GM18520 (cell line): ENCODE measurements at regions not wholly inside any gene's neighbourhood (a gene's known extent, or its start where the extent isn't known, plus 50 kb on each side); places are given as distances from the start of the nearest gene placed in this dataset.

Source experiments
- ATAC-seq: cut with Tn5 transposase; IDR thresholded peaks from one replicate; pipeline ENCODE4 v1.9.1; 2021; ENCODE audit not compliant: unreplicated experiment

DNA sequence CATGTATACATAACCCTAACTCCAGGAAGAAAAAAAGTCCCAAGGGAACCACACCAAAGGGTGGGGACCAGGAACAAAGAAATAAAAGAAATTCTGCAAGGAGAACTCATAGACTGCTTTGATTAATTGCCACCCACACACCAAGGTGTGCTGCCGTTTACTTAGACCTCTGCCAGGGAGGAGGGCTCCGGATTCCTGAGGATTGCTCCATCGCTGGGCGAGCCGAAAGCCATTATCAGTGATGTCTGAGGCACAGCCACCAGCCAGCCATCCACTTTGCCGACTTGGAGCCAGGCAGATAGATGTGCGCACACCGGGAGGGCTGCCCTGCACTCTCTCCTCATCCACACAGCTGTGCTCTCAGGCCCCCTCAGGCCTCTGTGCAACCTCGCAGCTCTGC is 272.7 kb upstream of the FOXQ1 start:
- no peak for ATAC-seq

DNA sequence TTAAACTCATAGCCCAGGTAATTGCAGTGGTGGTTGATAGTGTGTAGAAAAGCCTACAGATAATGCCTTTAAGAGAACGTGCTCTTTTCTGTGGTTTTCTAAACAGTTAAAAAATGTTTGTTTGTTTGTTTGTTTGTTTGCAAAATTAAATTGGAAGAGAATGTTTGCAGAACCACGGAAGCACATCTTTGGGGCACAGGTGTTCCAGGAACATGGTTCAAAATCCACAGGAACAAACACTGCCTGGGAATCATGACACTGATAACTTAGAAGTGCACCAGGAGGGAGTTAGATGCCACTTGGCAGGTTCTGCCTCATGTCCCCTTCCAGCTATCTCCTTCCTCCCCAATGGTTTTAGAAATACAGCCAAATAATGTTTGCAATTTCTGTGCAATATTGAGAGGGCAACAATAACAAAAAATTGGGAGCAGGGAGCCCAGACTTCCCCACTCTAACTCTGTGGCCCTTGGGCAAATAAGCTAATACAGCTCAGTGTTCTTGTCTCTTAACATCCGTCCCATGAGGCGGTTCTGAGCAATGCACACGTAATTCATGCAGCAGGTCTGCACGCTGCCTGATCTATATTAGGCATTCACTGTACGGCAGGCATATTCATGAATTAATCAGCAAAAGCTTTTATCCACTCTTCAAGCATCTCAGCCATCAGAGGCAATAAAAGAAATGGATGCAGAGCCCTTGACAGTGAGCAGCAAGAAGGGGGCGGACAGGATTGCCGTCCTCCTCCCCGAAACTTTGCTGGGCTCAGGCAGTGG is 274.3 kb upstream of the FOXQ1 start:
- no peak for ATAC-seq

DNA sequence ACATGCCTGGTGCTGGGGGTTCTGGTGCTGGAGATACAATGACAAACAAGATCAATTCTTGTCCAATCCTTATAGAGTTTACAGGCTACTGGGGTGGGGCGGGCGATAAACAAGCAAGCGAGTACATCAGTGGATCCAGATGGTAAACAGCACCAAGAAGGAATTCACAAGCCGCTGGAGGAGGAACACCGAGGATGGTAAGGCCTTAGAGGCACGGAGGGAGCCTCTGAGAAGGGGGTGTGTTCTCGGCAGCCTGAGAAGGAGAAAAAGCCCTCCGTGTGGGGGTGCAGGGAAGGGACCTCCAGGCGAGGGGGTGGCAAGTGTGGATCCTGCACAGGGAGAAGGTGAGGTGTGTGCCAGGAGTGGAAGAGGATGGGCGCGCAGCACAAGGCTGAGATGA is 276.5 kb upstream of the FOXQ1 start:
- ATAC-seq, result no peak

DNA sequence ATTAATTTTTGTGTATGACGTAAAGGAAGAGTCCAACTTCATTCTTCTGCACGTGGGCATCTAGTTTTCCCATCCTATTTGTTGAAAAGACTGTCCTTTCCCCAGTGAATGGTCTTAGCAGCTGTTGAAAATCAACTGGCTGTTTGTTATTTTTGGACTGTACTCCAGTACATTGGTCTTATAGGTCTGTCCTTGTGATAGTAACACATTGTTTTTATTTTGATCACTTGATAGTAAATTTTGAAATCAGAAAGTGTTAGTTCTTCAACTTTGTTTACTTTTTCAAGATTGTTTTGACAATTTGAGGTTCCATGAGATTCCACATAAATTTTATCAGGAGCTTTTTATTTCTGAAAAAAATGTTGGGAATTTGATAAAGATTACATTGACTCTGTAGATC is 280.2 kb upstream of the FOXQ1 start:
- ATAC-seq, result no peak

DNA sequence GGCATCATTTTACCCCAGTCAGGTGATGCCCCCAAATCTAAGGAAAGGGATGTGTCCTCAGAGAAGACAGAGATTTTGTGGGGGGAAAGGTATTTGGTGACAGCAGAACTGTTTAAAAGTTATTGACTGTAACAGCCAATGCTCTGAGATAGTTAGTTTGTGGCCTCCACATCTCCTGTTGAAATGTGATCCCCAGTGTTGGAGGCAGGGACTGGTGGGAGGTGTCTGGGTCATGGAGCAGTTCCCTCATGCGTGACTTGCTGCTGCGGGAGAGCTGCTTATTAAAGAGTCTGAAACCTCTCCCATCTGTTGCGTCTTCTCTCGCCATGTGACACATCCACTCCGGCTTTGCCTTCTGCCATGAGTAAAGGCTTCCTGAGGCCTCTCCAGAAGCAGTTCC is 282.8 kb upstream of the FOXQ1 start:
- no peak for ATAC-seq

DNA sequence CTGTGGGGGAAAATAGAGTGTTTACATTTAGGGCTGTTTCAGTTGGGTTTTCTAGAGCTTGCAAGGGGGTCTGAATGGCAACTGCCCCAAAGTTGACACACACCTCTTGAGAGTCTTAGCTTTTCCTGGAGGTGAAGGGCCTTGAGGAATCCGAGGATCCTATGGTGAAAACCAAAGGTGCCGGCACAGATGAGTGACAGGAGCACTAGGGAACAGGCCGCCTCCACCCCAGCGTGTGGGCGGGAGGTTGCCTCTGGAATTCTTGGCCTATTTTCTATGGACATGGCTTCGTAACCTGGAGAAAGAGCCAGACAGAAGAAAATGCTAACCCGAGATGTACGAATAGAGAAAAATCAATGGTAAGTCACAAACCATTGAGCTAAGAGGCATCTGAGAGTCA is 283.2 kb upstream of the FOXQ1 start:
- ATAC-seq, result no peak

DNA sequence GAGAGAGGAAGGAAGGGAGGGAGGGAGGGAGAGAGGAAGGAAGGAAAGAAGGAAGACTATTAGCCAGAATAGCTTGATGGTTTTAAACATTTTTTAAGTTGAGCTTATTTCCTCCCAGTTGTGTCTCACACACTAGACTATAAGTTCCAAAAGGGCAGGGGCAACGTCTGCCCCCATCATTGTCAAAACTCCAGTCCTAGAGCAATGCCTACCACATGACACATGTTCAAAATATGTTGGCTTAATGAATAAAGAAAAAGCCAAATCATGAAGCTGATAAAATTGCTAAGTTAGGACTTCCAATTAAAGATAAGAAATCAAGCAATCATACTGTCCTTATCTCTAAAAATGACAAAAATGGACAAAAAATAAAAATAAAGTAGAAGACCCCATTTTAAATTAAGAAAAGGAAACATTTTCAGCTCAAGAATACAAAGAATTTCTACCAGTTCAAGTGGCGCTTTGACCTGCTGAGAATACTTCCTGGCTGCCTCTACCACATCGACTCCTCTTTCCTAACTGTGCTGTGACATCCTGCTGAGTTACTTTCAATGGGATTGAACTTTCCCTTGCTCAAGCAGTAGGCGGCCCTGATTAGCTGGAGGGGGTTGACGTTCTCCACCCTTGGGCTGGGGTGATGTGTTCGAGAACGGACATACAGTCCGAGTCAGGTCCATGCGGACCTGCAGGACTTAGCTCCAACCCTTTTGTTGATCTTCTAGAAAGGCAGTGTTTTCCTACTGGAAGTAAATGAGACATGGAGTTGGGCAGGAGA is 283.9 kb upstream of the FOXQ1 start:
- no peak for ATAC-seq

DNA sequence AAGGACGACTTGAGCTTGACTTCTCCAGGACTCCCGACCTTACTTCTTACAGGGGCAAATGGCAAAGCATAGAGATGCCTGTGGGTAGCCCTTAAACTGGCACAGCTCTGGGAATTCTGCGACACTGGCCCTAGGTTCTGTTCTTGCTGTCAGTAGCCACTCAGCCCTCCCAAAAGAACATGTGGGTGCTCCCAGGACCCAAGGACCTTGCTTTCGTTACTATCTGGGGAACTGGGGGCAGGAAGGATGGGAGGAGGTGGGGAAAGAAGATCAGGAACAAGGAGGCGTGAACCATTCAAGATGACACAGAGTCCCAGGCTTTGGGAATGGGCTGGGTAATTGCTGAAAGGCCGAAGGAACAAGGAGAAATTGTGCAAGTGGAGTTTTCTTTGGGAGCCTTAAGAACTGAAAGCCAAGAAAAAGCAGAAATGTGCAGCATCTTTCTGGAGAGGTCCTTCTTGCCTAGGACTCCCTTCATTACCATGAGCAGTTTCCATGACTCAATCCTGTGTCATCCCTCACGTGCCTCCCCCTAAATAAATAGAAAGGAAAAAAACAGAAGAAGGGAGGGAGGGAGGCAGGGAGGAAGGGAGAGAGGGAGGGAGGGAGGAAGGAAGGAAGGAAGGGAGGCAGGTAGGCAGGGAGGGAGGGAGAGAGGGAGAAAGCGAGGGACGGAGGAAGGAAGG is 284.6 kb upstream of the FOXQ1 start:
- ATAC-seq, result no peak

DNA sequence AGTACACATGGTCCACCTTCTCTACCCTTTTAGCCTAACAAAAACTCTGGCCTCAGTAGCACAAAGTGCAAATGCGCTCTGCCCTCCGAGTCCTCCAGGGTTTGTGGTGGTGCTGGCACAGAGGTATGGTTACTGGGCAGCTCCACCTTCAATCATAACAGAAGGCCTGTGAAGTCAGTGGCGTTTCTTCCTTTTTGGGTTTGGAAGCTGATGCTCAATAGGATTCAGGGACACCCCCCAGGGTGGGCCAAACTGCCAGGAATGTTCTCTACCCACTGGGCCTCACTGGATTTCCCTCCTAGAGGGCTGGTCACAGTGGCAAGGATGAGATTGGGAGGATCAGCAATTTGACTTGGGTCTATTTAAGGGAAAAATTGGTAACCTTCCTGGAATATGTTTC is 286.1 kb upstream of the FOXQ1 start:
- no peak for ATAC-seq

DNA sequence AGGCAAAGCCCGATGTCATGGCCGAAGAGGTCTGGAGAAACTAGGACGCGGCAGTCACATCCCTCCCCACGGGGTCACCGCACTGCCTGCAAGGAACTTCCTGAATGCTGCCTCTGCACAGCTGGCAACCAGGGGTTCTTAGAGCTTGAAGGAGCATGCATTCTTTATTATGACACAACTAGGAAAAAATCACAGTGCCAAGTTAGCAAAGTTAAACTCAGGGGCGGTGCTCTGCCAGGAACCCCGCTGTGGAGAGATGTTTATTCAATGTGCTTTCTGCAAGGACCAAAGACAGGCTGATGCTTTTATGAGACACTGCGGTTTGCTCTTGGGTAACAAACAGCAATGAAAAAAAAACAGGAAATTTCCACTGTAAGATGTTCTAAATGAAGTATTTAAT is 287.3 kb upstream of the FOXQ1 start:
- no peak for ATAC-seq

DNA sequence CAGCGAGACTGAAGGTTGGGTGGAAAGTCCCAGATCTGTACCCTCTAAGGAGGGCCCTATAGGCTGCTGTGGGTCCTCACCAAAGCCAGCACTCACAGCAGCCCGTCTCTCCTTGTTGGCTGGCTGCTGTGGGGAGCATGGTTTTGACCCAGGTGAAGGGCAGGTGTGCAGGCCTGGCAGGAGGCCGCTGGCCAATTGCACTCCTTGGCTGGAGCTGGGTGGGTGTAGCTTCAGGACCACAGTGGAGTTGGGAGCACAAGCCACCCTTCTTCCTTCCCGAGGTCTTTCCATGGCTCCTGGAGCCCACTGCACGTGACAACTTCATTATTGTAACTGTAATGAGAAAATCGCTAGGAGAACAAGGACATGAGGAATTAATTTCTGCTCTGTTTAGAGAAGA is 287.7 kb upstream of the FOXQ1 start:
- ATAC-seq, result no peak

DNA sequence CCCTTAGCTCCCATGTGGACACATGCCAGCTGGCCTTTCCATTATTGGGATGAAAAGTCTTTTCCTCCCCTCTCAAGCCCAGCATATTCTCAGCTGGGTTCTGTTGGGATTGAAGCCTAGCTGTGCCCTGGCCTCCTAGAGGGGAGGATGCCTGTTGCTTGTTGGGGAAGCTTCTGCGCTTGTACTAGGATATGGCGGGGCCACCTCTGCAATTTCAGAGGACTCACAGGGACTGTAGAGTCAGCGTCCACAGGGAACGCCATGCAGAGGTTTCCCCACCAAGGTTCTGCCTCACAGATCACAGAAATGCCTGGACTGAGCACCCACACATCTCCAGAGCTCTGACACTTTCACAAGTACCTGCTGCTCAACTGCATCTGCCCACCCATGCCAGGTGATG is 288.7 kb upstream of the FOXQ1 start:
- no peak for ATAC-seq

DNA sequence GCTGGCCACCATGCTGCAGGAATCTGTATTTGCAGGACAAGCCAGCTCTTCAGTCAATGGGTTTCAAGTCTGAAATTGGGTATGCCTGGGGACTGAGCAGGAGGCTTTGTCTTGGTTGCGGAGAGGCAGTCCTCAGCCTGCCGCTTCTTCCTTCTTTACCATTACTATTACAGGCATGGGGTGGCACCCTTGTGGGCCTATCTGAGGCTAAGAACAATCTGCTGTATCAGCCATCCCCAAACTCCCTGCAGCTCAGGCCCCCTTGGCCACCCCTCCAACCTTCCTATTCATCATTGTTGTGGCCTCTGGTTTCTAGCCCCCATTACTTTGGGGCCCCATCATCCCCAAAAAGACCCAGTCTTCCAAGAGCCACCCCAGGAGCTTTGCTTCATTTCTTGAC is 289.2 kb upstream of the FOXQ1 start:
- no peak for ATAC-seq

DNA sequence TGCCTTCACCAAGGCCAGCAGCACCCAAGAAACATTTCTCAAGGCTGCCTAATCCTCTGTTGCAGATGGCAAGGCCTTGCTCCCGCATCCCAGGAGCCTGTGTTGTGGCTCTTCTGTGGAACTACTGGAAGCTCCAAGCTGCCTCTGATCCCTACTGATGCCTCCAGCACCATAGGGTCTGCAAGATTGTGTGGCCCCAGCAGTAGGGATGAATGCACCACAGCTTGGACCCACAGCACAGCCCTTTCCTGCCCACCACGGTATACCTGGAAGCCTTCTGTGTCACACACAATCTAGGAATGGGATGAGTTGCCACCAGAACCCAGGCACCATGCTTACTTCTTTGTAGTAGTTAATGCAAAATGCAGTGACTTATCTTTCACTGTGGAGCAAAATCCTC is 291.1 kb upstream of the FOXQ1 start:
- no peak for ATAC-seq

DNA sequence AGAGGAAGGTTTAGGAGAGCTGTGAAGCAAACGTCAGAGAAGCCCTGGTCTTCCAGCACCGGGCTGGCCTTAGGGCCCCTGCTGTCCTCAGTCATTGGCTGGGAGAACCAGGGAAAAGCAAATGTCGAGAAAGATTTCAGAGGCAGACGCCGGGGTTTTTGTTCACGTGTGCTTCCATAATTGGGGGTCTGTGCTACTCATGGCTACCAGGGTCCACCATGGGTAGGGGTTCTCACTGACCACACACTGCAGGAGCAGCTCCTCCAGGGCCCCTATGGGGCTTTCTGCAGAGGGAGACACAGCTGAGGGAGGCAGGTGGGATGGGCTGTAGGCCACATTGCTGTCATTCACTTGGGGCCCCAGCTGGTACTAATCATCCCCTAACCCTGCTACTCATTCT is 291.8 kb upstream of the FOXQ1 start:
- no peak for ATAC-seq

DNA sequence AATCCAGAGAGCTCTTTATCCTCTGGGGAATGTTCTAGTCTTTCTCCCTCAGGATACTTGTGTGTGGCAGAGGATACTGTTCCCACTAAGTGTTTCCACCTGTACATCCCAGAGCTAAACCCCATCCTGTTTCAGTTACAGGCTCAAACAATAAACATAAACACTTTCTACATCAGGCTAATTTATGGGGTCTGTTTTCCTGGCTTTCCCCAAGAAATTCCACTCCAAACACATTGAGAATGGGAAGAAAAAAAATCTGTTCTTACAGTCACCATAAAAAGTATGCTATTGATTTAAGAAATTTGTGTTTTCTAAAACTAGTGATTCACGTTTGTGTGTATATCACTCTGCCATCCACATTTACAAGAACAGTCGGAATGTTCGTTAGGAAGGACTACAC is 293.9 kb upstream of the FOXQ1 start:
- ATAC-seq, result no peak

DNA sequence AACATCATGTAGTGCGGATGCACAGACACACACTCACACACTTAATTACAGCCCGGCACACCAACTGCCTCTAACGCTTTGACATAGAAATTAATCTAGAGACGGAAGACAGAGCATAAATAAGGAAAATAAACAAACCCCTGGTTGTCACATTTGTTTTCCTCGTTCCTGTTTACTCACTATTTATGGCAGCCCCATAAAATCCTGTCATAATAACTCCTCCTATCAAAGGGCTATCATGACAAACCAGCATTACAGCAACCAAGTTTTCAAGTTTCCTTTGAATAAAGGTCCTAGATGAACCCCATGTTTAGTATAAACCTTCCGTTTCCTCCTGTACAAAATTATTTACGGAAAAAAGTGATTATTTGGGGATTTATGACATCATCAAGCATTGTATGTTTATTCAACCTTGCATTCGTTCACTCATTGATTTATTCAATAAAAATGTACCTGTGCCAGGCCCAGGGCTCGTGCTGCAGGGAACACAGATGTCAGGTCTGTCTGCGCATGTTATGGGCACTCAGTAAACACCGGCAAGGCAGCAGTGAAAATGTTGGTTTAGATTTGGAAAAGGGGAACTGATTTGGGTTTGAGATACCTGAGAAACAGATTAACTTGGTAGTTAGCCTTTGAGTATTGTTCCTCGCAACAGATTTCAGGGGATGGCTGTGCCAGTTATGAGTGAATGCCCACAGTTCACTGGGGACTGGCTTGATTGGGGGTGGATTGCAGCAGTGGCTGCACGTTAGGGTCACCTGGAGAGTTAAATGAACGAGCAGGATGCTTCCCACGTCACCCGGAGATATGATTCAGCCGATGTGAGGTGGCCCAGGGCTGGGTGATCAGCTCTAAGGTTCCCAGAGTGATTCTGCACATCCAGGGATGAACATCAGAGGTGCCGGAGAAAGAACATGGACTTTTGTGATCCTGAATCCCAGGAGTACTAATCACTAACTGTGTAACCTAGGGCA is 295.3 kb upstream of the FOXQ1 start:
- no peak for ATAC-seq

DNA sequence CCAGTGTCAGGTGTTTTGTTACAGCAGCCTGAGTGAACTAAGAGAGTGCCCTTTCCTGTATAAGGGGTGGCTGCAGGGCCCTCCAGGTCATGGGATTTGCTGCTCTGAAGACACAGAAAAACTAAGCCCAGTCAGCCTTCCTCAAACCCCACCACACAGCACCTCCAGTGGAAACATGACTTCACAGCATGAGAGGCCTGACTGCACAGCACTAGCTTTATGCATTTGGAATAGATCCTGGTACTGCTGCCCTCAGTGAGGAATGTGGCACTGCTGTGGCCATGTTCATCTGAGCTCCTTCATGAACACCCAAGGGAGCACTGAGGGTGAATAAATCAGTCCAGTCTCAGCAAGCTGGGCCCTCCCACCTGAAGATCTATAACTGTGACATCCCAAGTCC is 296.1 kb upstream of the FOXQ1 start:
- ATAC-seq, result no peak

DNA sequence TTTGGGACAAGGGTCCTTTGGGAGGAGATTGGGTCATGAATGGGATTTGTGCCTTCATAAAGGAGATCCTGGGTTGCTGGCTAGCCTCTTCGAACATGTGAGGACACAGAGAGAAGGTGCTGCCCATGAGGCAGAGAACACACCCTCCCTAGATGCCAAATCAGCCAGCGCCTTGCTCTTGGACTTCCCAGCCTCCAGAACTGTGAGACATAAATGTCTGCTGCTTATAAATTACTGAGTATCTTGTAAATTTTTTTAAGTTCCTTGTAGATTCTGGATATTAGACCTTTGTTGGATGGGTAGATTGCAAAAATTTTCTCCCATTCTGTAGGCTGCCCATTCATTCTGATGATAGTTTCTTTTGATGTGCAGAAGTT is 297.5 kb upstream of the FOXQ1 start:
- ATAC-seq, result no peak

DNA sequence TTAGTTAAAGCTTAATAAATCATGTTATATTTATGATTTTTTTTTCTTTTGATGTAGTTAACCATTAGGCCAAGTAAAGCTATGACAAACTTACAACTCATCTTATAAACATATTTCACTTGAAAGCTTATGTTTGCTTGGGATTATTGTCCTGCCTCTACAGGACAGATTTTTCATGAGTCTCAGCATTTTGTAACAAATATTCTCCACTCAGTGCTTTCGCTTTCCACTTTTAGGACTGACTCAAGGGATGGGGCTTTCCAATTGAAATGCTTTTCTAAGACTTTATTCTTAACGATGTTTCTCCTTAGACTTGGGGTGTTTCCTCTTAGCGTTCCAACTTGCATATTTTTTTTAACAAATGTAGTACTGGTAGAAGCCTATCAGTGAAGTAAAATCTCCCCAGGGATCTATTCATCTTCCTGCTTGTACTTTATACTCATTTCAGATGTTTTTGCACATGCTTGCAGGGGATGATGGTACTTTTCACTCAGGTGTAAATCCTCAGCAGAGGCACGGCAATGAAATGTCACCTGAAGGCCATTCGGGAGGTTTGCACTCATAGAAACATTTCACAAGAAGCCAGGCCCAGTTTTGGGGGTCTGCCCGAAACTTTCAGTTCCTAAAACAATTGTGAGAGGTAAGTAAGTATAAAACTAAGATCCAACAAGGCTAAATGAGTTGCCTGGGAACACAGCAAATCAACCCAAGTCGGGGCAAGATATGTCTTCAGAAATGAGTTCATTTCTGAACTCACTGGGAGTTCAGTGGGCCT is 298.1 kb upstream of the FOXQ1 start:
- ATAC-seq, result no peak
